Memory B cell (primary cell): ENCODE measurements at regions not wholly inside any gene's neighbourhood (a gene's known extent, or its start where the extent isn't known, plus 50 kb on each side); places are given as distances from the start of the nearest gene placed in this dataset.

ENCODE experiments used
- ATAC-seq: fragments of 150-1000 bp; cut with Tn5 transposase; 2 replicates; pipeline ENCODE4 v1.10.0; 2021; ENCODE audit warnings: low read depth, mild to moderate bottlenecking, moderate library complexity
- DNase-seq, 2 donors: peaks; one replicate each; pipeline ENCODE4 v3.0.0; 2022; ENCODE audit warnings: low spot score in 2 of 2
- H3K27ac Mint-ChIP-seq: one replicate; pipeline ENCODE4 v1.8.0; 2022; ENCODE audit warnings: mild to moderate bottlenecking, moderate library complexity, mixed read lengths
- H3K27me3 Mint-ChIP-seq: one replicate; pipeline ENCODE4 v1.8.0; 2022; ENCODE audit warnings: mixed read lengths
- H3K36me3 Mint-ChIP-seq: one replicate; pipeline ENCODE4 v1.8.0; 2022; ENCODE audit warnings: mild to moderate bottlenecking, mixed read lengths
- H3K4me1 Mint-ChIP-seq: one replicate; pipeline ENCODE4 v1.8.0; 2022; ENCODE audit warnings: mixed read lengths
- H3K4me3 Mint-ChIP-seq: one replicate; pipeline ENCODE4 v1.8.0; 2022; ENCODE audit warnings: mild to moderate bottlenecking, moderate library complexity, mixed read lengths
- H3K9me3 Mint-ChIP-seq: one replicate; pipeline ENCODE4 v1.8.0; 2022; ENCODE audit warnings: mixed read lengths

- H3K36me3 Mint-ChIP-seq = no peaks in the 10 kb centered on the region
- ATAC-seq (no peak), DNase-seq (no peak)
- no peaks in the 10 kb centered on the region for H3K9me3 Mint-ChIP-seq
- H3K27me3 Mint-ChIP-seq = no peaks in the 10 kb centered on the region
- H3K4me3 Mint-ChIP-seq = no peak overlapping the region
- H3K4me1 Mint-ChIP-seq = peaks cover 3% of the 10 kb centered on the region
- no peak overlapping the region for H3K27ac Mint-ChIP-seq
Observed at GRCh38 chr6:141445928-141446628, 686.6 kb upstream of the GJE1 start.

DNA sequence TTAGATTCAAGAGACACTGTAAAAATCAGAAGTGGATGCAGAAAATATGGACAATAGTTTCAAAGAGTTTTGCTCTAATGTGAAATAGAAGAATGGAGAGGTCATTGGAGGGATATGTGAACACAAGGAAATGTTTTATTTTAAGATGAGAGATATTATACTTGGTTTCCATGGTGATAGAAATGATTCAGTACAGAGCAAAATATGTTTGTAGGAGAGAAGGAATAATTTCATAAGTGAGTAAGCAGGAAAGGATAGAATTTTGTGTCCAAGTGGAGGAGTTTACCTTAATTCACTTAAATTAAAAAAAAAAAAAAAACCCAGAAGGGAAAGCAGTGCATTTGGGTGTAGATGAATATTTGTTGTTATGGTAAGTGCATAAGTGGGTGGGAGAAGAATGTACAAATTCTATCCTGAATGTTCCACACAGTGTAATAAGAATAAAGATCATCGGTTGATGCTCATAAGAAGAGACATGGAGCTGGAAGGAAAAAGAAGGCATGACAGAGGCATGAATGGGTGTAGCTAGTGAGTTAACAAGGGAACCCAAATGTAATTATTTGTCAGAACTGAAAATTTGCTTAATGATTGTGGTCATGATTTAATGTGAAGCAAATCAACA is 688.9 kb upstream of the GJE1 start:
- DNase-seq (no peak), ATAC-seq (no peak)
- H3K9me3 Mint-ChIP-seq = no peaks in the 10 kb centered on the region
- H3K36me3 Mint-ChIP-seq = no peaks in the 10 kb centered on the region
- no peak overlapping the region for H3K4me3 Mint-ChIP-seq
- no peak overlapping the region for H3K27ac Mint-ChIP-seq
- H3K4me1 Mint-ChIP-seq = no peaks in the 10 kb centered on the region
- H3K27me3 Mint-ChIP-seq = no peaks in the 10 kb centered on the region

GRCh38 chr6:141443032-141443431 is 689.7 kb upstream of the GJE1 start:
- Mint-ChIP-seq H3K36me3 (no peaks in the 10 kb centered on the region), H3K4me3 (no peak overlapping the region), H3K4me1 (no peaks in the 10 kb centered on the region), H3K27me3 (no peaks in the 10 kb centered on the region), H3K27ac (no peak overlapping the region), H3K9me3 (no peaks in the 10 kb centered on the region)
- DNase-seq (no peak), ATAC-seq (no peak)

GRCh38 chr6:141439513-141439912 is 693.2 kb upstream of the GJE1 start:
- DNase-seq = no peak
- Mint-ChIP-seq H3K9me3 (no peaks in the 10 kb centered on the region), H3K4me1 (no peaks in the 10 kb centered on the region), H3K27me3 (no peaks in the 10 kb centered on the region), H3K36me3 (no peaks in the 10 kb centered on the region), H3K4me3 (no peak overlapping the region), H3K27ac (no peak overlapping the region)
- ATAC-seq = no peak

DNA sequence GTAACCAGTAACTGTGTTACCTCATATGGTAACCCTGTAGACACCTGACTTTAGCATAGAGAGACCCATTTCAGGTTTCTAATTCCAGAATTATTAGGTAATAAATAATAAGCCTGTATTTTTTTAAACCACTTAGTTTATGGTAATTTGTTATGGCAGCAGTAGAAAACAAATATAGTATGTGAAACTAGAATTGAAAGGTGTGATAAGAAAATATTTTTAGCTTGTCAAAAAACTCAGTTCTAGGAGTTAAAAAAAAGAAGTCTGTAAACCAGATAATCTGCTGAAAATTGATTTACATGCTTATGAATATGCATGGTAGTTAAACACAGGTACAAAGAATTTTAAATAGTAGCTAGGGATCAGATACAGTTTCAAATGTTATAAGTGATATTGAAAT is 695.0 kb upstream of the GJE1 start:
- Mint-ChIP-seq H3K36me3 (no peaks in the 10 kb centered on the region), H3K4me3 (no peak overlapping the region), H3K4me1 (no peaks in the 10 kb centered on the region), H3K9me3 (no peaks in the 10 kb centered on the region), H3K27ac (no peak overlapping the region), H3K27me3 (no peaks in the 10 kb centered on the region)
- DNase-seq = no peak
- no peak for ATAC-seq

GRCh38 chr6:141437011-141437410 is 695.7 kb upstream of the GJE1 start:
- no peak for ATAC-seq
- Mint-ChIP-seq H3K27me3 (no peaks in the 10 kb centered on the region), H3K27ac (no peak overlapping the region), H3K36me3 (no peaks in the 10 kb centered on the region), H3K4me3 (no peak overlapping the region), H3K4me1 (no peaks in the 10 kb centered on the region), H3K9me3 (no peaks in the 10 kb centered on the region)
- no peak for DNase-seq

GRCh38 chr6:141426400-141426980 is 706.2 kb upstream of the GJE1 start:
- DNase-seq (no peak), ATAC-seq (no peak)
- Mint-ChIP-seq H3K27me3 (peaks cover 3% of the 10 kb centered on the region), H3K9me3 (peaks cover 14% of the 10 kb centered on the region), H3K27ac (no peak overlapping the region), H3K36me3 (peaks cover 9% of the 10 kb centered on the region), H3K4me1 (no peaks in the 10 kb centered on the region), H3K4me3 (no peak overlapping the region)

- H3K27ac Mint-ChIP-seq = no peak overlapping the region
- no peak for DNase-seq
Observed at GRCh38 chr6:141421378-141421777, 711.3 kb upstream of the GJE1 start.

DNA sequence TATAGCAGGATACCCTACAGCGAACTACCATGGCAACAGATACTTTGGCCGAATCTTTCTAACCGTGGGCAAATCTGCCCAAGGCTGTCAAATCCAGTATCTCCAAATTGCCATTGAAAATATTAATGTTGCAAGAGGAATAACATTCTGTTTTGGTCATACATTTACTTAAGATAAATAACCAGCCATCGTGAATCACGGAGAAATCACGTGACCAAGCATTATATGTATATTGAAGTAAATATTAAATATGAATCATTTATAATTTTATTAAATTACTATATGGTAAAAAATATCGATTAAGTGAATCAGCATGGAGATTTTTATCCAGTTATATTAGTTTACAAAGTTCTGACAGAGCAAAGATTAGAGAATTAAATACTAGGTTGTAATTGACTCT is 714.6 kb upstream of the GJE1 start:
- Mint-ChIP-seq H3K27me3 (no peaks in the 10 kb centered on the region), H3K4me1 (peaks cover 3% of the 10 kb centered on the region), H3K9me3 (no peaks in the 10 kb centered on the region), H3K4me3 (no peak overlapping the region), H3K36me3 (no peaks in the 10 kb centered on the region), H3K27ac (no peak overlapping the region)
- ATAC-seq = no peak
- DNase-seq = no peak

More at GRCh38 chr6:141421378-141421777, 711.3 kb upstream of the GJE1 start:
- Mint-ChIP-seq H3K4me1 (peaks cover 3% of the 10 kb centered on the region), H3K36me3 (peaks cover 3% of the 10 kb centered on the region), H3K9me3 (peaks cover 4% of the 10 kb centered on the region), H3K27me3 (no peaks in the 10 kb centered on the region), H3K4me3 (no peak overlapping the region)
- no peak for ATAC-seq

DNA sequence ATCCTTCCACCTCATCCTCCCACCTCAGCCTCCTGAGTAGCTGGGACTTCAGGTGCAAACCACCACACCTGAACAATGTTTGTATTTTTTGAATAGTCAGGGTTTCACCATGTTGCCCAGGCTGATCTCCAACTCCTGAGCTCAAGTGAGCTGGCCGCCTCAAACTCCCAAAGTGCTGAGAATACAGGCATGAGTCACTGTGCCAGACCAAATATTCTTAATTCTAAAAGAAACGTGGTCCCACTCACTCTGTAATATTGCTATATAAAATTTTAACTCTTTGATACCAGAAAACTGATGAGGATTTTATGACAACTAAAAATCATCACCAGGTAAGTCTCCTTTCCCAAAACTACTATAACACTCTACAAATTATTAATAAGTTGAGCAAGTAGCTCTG is 716.8 kb upstream of the GJE1 start:
- Mint-ChIP-seq H3K4me3 (no peak overlapping the region), H3K36me3 (no peaks in the 10 kb centered on the region), H3K27ac (no peak overlapping the region), H3K9me3 (no peaks in the 10 kb centered on the region), H3K4me1 (peaks cover 3% of the 10 kb centered on the region), H3K27me3 (no peaks in the 10 kb centered on the region)
- DNase-seq = no peak
- ATAC-seq = no peak

DNA sequence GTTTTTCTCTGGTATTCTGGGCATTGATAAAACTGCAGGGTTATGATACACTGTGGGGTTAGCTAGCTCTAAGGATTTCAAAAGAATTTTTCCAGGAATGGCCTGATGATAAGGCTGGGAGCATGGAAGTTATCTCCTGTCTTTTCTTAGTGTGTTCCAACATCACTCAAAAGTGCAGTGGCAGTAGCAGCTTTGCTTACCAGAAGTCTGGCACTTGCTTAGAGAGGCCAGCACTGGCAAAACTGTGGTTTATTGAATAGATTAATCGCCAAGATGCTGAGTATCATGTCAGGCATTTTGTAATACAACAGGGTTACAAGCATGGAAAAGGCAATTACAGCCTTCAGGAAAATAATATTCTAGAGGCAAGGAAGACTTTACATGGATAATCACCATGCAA is 719.5 kb upstream of the GJE1 start:
- no peaks in the 10 kb centered on the region for H3K27me3 Mint-ChIP-seq
- H3K36me3 Mint-ChIP-seq = peaks cover 3% of the 10 kb centered on the region
- H3K9me3 Mint-ChIP-seq = peaks cover 8% of the 10 kb centered on the region
- H3K4me3 Mint-ChIP-seq = no peak overlapping the region
- ATAC-seq (no peak), DNase-seq (no peak)
- H3K4me1 Mint-ChIP-seq = no peaks in the 10 kb centered on the region
- no peak overlapping the region for H3K27ac Mint-ChIP-seq

GRCh38 chr6:141406761-141407160 is 726.0 kb upstream of the GJE1 start:
- peaks cover 8% of the 10 kb centered on the region for H3K9me3 Mint-ChIP-seq
- H3K4me1 Mint-ChIP-seq = peaks cover 8% of the 10 kb centered on the region
- no peaks in the 10 kb centered on the region for H3K27me3 Mint-ChIP-seq
- ATAC-seq = no peak
- no peak for DNase-seq
- no peak overlapping the region for H3K4me3 Mint-ChIP-seq
- H3K27ac Mint-ChIP-seq = no peak overlapping the region
- peaks cover 3% of the 10 kb centered on the region for H3K36me3 Mint-ChIP-seq

- no peak for DNase-seq
- Mint-ChIP-seq H3K27ac (no peak overlapping the region), H3K4me3 (no peak overlapping the region), H3K9me3 (peaks cover 4% of the 10 kb centered on the region), H3K27me3 (peaks cover 3% of the 10 kb centered on the region), H3K4me1 (peaks cover 8% of the 10 kb centered on the region), H3K36me3 (no peaks in the 10 kb centered on the region)
- ATAC-seq = no peak
Observed at GRCh38 chr6:141403827-141404226, 728.9 kb upstream of the GJE1 start.

- DNase-seq (no peak), ATAC-seq (no peak)
- Mint-ChIP-seq H3K27ac (no peak overlapping the region), H3K27me3 (peaks cover 3% of the 10 kb centered on the region), H3K4me3 (no peak overlapping the region), H3K36me3 (no peaks in the 10 kb centered on the region), H3K4me1 (peaks cover 8% of the 10 kb centered on the region), H3K9me3 (no peaks in the 10 kb centered on the region)
Observed at GRCh38 chr6:141403103-141403502, 729.6 kb upstream of the GJE1 start.

DNA sequence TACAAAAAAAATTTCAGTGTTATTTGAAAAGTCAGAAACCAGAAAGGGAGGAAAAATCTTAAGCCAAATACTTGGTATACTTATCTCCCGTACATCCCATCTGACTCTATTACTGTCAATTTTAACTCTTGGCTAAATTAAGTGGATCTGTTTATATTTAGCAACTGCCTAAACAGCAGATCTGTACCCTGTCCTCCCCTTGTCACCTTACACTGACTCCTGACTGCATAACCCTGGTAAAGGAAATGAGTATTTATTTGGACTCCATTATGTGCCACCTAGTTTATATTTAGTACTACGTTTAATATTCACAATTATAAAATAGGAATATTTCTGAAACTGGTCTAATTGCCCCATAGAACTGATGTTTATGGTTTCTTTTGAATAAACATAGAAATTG is 730.2 kb upstream of the GJE1 start:
- Mint-ChIP-seq H3K27me3 (peaks cover 3% of the 10 kb centered on the region), H3K36me3 (no peaks in the 10 kb centered on the region), H3K4me1 (peaks cover 8% of the 10 kb centered on the region), H3K9me3 (no peaks in the 10 kb centered on the region), H3K27ac (no peak overlapping the region), H3K4me3 (no peak overlapping the region)
- ATAC-seq = no peak
- DNase-seq = no peak
